Right lobe of liver (tissue), 6 donors: ENCODE measurements at regions not wholly inside any gene's neighbourhood (a gene's known extent, or its start where the extent isn't known, plus 50 kb on each side); places are given as distances from the start of the nearest gene placed in this dataset.

ENCODE experiments used
- ATAC-seq, 4 donors: fragments of 200-7000 bp; cut with Tn5 transposase; one replicate each; pipeline ENCODE4 v1.9.1; 2020; ENCODE audit warnings: mild to moderate bottlenecking in 4 of 4, moderate library complexity in 4 of 4
- DNase-seq, 3 donors: peaks; one replicate each; pipeline ENCODE4 v3.0.0-alpha.2; 2020
- H3K27ac ChIP-seq, 3 donors: fragments of 200-600 bp; one replicate each; pipeline ENCODE4 v1.8.0; 2022
- H3K27me3 ChIP-seq, 2 donors: fragments of 200-600 bp; one replicate each; pipeline ENCODE4 v1.8.0; 2022
- H3K36me3 ChIP-seq, 4 donors: fragments of 200-600 bp; sonication (generic) in 1 of 4; one replicate each; pipeline versions ENCODE4 v1.5.1 to v1.8.0; 2017 to 2022; ENCODE audit warnings: control low read depth in 1 of 4
- H3K4me1 ChIP-seq, 4 donors: fragments of 200-600 bp; sonication (generic) in 1 of 4; one replicate each; pipeline versions ENCODE4 v1.5.1 to v1.8.0; 2017 to 2022; ENCODE audit warnings: control low read depth in 1 of 4
- H3K4me3 ChIP-seq, 3 donors: fragments of 200-600 bp; one replicate each; pipeline ENCODE4 v1.8.0; 2022
- H3K9me3 ChIP-seq, 4 donors: fragments of 200-600 bp; sonication (generic) in 1 of 4; one replicate each; pipeline versions ENCODE4 v1.5.1 to v1.8.0; 2017 to 2022; ENCODE audit warnings: control low read depth in 1 of 4
- POLR2A ChIP-seq: fragments of 450-650 bp; IDR thresholded peaks from one replicate; pipeline ENCODE4 v1.6.1; 2017; ENCODE audit warnings: antibody characterized with exemption, mild to moderate bottlenecking
- WGBS: methylation state at CpG from one replicate; pipeline ENCODE4 v1.1.6; 2018; ENCODE audit warnings: low coverage, low lambda C conversion rate; ENCODE audit not compliant: insufficient coverage; ENCODE audit errors: missing lambda C conversion rate; 5-methylcytosine and 5-hydroxymethylcytosine counted together
- intact Hi-C, 2 donors: fragments of 100-400 bp; cut with DNase I; formaldehyde crosslinking; loops; one replicate each; pipeline versions ENCODE4 v1.11.2 to v1.14.1; 2022
- TF ChIP-seq, protein P1 (sequence below), 4 donors: fragments of 200-600 bp in 3 of 4; fragments of 450-650 bp in 1 of 4; IDR thresholded peaks; one replicate each; pipeline versions ENCODE4 v1.5.1 to v1.8.0; 2016 to 2022; ENCODE audit warnings: antibody characterized with exemption in 4 of 4, mild to moderate bottlenecking in 2 of 4
- donor health status: DM: no; HTN: yes; CAD: no.
- donor health status: DM: no; HTN: no; CAD: no.
- donor health status: DM: no; HTN: no; CAD: no.
- donor health status: DM: no; HTN: yes; CAD: no.
- donor health status: DM: no; HTN: yes; CAD: no.

DNA sequence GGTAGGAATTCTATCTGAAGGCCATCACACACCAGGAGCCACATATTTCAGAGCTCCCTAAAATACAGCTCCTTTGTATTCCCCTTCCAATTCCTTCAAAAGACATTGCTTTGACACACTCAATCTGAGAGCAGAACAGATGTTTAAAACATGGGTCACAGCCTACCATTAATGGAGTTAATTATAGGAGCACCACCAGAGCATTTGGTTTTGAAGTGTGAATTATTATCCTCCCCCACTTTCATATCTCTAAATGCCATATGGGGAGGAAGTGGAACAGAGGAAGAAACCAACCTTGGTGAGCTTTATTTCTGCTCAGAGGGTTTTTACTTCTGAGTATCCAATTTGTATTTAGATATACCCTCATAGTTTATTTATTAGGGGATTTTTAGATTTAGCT lies 50.7 kb upstream of the TNFRSF21 start:
- TF ChIP-seq, protein P1, sequence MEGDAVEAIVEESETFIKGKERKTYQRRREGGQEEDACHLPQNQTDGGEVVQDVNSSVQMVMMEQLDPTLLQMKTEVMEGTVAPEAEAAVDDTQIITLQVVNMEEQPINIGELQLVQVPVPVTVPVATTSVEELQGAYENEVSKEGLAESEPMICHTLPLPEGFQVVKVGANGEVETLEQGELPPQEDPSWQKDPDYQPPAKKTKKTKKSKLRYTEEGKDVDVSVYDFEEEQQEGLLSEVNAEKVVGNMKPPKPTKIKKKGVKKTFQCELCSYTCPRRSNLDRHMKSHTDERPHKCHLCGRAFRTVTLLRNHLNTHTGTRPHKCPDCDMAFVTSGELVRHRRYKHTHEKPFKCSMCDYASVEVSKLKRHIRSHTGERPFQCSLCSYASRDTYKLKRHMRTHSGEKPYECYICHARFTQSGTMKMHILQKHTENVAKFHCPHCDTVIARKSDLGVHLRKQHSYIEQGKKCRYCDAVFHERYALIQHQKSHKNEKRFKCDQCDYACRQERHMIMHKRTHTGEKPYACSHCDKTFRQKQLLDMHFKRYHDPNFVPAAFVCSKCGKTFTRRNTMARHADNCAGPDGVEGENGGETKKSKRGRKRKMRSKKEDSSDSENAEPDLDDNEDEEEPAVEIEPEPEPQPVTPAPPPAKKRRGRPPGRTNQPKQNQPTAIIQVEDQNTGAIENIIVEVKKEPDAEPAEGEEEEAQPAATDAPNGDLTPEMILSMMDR (IDR thresholded peaks at IDR 0.05) = no peak
- no peak for TF ChIP-seq POLR2A
- H3K9me3 ChIP-seq = no peaks in the 10 kb centered on the region
- H3K27me3 ChIP-seq = no peaks in the 10 kb centered on the region
- intact Hi-C loops = no loop called here
- no peak overlapping the region for H3K27ac ChIP-seq
- ATAC-seq (no peak), DNase-seq (no peak)
- no peak overlapping the region for H3K4me3 ChIP-seq
- H3K36me3 ChIP-seq = no peaks in the 10 kb centered on the region
- H3K4me1 ChIP-seq = peaks cover 0 to 6% (median 2%) of the 10 kb centered on the region in 4 donors

DNA sequence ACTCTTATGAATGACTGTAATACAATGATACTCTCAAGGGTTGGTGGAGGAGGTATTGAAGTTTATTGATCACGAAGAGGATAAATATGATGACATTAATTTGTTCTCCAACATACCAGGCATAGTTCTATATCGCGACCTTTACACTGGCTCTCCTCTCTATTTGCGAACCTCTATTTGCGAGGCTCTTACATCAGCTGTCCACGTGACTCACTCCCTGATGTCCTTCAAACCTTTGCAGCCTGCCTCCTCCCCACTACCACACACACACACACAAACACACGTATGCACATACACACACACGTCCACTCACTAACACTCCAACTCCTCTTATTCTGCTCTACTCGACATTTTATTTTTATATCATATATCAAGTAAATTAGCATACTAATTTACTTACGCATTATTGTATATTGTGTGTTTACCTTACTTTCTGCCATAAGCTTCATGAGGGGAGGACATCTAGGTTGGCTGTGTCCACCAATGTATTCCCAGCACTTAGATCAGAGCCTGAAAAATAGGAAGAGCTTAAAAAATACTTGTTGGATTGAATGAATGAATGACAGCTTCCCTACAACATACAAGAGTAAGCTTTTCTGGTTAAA lies 53.3 kb upstream of the TNFRSF21 start:
- DNase-seq (peak in 1 of 3 donors; percentile 41), ATAC-seq (peak; percentile 90 to 96 (median 92))
- intact Hi-C loops = no loop called here
- Histone ChIP-seq H3K4me1 (peaks cover 0 to 6% (median 2%) of the 10 kb centered on the region in 4 donors), H3K27me3 (no peaks in the 10 kb centered on the region), H3K4me3 (no peak overlapping the region), H3K9me3 (no peaks in the 10 kb centered on the region), H3K36me3 (no peaks in the 10 kb centered on the region), H3K27ac (no peak overlapping the region)
- TF ChIP-seq, protein P1 (IDR thresholded peaks at IDR 0.05) = no peak
- WGBS = 32% methylated on average over 10 of the region's 10 CpGs

DNA sequence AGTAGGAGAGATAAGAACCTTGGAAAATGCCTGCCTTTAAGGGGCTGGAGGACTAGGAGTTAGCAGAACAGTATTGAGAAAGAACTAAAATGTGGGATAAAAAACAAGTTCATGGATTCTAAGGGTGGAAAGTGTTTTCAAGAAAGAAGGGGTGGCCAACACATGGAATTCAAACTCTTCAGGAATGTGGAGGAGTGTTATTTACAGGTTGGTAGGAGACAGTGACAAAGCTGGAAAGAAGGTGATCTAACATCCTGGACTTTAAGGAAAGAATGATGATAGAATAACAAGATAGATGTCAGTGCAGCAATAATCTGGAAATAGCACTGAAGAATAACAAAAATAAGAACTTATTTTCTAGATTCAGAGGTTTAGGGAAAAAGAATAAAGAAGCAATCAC lies 54.0 kb upstream of the TNFRSF21 start:
- H3K36me3 ChIP-seq = no peaks in the 10 kb centered on the region
- no peaks in the 10 kb centered on the region for H3K9me3 ChIP-seq
- ATAC-seq (peak in 1 of 4 donors; percentile 19), DNase-seq (no peak)
- H3K27me3 ChIP-seq = no peaks in the 10 kb centered on the region
- no peak overlapping the region for H3K4me3 ChIP-seq
- no peak for TF ChIP-seq POLR2A
- TF ChIP-seq, protein P1 (IDR thresholded peaks at IDR 0.05) = no peak
- peaks cover 0 to 6% (median 2%) of the 10 kb centered on the region in 4 donors for H3K4me1 ChIP-seq
- H3K27ac ChIP-seq = no peak overlapping the region
- intact Hi-C loops = no loop called here

DNA sequence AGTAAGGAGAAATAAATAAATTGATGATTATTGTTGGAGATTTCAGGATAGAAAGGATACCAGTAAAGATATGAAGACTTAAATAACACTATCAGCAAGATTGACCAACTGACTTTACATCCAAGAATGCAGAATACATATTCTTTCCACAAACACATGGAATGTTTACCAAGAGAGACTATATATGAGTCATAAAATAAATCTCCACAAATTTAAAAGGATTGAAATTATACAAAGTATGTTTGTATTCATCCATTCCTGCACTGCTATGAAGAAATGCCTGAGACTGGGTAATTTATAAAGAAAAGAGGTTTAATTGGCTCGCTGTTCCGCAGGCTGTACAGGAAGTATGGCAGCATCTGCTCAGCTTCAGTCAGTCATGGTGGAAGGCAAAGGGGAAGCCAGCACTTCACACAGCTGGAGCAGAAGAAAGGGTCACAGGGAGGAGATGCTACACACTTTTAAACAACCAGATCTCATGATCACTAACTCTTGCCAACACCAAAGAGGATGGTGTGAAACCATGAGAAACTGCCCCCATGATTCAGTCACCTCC lies 56.7 kb upstream of the TNFRSF21 start:
- peaks cover 0 to 6% (median 2%) of the 10 kb centered on the region in 4 donors for H3K4me1 ChIP-seq
- intact Hi-C loops = no loop called here
- 94% methylated on average over 2 of the region's 2 CpGs for WGBS
- DNase-seq (no peak), ATAC-seq (no peak)
- H3K9me3 ChIP-seq = no peaks in the 10 kb centered on the region
- H3K27ac ChIP-seq = no peak overlapping the region
- no peak overlapping the region for H3K4me3 ChIP-seq
- no peaks in the 10 kb centered on the region for H3K36me3 ChIP-seq
- TF ChIP-seq POLR2A = no peak
- TF ChIP-seq, protein P1 (IDR thresholded peaks at IDR 0.05) = no peak
- H3K27me3 ChIP-seq = no peaks in the 10 kb centered on the region
